ENCODE measurements at regions not wholly inside any gene's neighbourhood (a gene's known extent, or its start where the extent isn't known, plus 50 kb on each side); places are given as distances from the start of the nearest gene placed in this dataset.

DNA sequence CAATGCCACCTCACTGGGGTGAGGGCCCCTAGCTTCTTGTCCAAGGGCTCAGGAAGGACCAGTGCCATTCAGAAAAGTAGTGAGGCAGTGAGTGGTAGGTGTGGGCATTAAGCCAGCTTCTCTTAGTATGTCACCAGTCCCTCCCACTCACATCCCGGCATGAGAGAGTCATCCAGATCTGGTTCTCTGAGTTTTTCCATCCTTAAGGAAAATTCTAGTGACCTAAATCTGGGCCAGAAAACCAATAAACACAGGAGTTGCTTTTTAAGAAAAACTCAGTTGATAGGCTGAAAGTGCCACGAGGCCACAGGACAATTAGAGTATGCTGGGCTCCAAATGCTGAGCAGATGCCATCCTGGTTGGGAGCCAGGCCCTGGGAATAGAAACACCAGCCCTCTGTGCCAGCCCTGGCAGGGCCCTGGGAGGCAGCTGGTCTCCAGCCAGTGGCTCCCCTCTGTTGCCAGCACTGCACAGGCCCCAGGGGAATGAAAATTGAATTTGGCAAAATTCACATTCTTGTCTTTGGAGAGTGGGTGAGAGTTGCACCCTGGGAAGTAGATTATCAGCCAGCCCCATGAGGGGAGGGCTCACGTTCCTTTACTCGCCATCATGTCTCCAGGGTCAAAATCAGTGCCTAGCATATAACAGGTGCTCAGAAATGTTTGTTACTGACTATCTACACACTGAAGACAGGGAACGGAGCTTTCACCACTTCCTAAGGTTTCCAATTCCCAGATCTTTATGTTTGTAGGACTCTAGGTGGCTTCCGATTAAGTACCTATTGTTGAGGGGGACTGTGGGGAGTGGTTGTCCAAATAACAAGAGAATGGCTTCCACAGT, 52.8 kb downstream of the FAM43A start:
- DNase-seq: no peak

DNA sequence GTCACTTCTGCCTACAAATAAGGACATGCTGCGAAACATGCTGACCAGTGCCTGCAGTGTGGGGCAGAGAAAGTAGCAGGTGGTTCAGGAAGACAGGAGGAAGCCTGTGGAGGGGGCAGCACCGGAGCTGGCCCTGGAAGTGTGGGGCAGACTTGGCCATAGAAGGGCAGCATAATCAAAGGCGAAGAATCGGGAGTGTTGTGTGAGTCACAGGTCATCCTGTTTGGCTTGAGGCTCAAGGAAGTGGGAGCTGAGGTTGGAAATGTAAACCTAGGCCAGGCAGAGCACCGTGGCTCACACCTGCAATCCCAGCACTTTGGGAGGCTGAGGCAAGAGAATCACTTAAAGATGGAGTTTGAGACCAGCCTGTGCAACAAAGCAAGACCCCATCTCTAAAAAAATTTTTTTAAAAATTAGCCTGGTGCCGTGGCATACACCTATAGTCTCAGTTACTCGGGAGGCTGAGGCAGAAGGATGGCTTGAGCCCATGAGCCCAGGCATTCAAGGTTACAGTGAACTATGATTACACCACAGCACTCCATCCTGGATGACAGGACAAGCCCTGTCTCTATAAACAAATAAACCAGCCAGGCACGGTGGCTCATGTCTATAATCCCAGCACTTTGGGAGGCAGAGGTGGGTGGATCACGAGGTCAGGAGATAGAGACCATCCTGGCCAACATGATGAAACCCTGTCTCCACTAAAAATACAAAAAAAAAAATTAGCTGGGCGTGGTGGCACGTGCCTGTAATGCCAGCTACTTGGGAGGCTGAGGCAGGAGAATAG, 54.0 kb downstream of the FAM43A start:
- DNase-seq: no peak

GRCh38 chr3:194740859-194741491, 55.3 kb downstream of the FAM43A start:
- no peak for DNase-seq

DNA sequence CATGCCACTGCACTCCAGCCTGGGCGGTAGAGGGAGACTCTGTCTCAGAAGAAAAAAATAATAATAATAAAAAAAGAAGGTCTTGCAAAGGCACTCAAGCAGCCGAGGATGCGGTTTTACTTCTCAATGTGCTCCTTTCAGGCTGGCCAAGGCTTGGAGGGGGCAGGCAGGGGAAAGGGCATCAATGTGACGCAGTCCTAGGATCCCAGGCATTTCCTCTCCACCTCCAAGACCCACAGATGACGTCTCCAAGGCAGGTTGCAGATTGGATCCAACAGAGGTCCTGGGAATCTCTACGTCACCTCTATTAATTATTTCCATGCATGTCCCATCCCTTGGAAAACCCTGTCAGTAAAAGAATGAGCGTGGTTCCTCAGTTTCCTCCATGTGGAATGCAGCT, 56.2 kb downstream of the FAM43A start:
- no peak for DNase-seq

GRCh38 chr3:194744826-194745225, 59.1 kb downstream of the FAM43A start:
- no peak for DNase-seq

DNA sequence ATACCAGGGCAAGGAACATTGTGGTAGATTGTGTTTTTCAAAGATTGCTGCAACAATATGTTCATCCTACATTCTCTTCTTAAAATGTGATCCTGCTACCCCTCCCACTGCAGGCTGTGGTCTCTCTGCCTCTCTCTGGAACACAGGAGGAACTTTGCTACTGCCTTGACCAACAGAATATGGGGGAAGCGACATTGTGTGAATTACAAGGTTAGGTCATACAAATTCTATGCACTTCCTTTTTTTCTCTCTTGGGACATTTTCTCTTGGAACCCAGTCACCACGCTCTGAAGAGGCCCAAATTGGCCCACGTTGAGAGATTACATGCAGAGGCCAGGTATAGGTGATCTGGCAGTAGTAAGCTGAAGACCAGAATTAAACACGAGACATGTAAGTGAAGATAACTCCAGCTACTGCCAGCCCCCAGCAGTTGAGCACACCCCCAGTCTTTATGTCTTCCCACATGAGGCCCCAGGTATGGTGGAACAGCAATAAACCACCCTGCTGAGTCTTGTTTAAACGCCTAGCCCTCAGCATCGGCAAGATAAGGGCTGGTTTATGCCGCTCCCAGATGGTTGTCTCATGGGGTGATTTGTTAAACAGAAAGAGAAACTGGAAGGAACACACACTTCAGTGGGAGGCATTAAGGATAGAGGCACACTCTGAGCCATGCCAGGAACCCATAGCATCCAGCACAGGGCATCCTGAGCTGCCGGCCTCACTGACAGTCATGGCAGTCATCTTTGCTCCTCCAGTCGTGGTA, 59.9 kb downstream of the FAM43A start:
- DNase-seq: no peak

GRCh38 chr3:194748225-194748624, 62.5 kb downstream of the FAM43A start:
- no peak for DNase-seq

DNA sequence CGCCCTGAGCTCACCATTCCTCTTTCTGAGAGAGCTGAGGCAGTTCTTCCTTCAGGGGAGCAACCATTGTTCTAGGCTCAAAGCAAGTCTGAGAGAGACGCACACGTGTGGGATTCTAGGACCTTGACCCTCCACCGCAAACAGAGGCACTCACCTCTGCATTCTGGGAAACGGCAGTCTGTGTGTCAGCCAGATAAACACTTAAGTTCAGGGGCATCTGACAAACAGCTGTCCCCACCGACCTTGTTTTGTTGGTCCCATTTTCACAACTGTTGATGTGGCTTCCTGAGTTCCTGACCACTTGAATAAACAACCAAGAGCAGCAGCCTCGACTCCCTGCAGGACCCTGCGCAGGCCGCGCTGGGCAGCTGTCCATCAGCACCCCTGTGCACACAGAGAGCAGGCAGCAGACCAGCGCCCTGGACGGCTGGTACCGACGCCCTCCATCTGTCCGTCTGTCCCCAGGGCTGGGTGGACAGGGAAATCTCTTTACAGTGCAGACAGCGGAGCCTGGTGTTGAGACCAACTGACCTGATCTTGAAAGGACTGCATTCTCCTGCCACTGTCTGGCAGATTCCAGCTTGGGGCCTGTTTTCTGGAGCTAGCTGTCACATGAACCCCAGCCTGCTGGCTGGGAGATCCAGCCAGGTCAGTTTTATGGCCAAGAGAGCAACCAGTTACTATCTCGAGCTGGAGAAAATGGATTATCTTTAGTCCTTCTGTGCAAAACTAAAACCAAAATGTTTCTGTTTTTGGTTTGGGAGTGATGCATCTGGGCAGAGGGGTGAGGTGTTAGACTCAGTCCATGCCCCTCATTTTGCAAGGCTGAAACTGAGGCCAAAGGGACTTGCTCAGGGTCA, 64.2 kb downstream of the FAM43A start:
- DNase-seq: no peak

DNA sequence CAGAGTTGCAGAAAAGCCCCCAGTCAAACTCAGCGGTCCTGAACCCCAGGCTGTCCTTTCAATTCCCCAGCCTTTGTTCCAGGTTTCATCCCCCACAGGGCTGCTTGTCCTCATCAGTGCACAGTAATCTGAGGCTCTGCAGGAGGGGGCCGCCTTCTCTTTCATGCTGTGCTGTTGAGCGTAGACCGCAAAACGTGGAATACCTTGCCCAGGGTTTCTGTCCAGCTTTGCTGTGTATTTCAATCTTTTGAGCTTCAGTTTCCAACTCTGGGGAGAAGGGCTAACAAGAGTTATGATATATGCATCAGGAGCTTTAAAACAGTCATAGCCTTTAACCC, 64.8 kb downstream of the FAM43A start:
- DNase-seq: no peak

DNA sequence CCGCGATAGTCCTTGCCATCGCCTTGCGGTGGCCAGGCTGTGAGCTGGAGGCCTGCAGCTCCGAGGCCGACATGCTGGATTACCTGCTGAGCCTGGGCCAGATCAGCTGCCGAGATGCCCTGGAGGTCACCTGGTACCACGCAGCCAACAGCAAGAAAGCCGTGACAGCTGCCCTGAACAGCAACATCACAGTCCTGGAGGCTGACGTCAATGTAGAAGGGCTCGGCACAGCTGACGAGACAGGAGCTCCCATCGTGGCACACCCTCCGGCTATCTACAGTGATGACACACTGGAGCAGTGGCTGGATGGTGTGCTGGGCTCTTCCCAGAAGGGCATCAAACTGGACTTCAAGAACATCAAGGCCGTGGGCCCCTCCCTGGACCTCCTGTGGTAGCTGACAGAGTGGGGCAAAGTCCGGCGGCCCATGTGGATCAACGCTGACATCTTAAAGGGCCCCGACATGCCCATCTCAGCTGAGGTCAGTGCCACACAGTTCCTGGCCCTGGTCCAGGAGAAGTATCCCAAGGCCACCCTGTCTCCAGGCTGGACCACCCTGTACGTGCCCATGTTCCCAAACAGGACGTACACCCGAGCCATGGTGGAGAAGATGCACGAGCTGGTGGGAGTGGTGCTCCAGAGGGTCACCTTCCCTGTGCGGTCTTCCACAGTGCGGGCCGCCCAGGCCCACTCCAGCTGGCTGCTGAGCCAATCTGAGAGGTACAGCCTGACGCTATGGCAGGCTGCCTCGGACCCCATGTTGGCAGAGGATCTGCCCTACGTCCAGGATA, 70.2 kb downstream of the FAM43A start:
- DNase-seq: no peak

GRCh38 chr3:194756460-194756779, 70.7 kb downstream of the FAM43A start:
- no peak for DNase-seq

DNA sequence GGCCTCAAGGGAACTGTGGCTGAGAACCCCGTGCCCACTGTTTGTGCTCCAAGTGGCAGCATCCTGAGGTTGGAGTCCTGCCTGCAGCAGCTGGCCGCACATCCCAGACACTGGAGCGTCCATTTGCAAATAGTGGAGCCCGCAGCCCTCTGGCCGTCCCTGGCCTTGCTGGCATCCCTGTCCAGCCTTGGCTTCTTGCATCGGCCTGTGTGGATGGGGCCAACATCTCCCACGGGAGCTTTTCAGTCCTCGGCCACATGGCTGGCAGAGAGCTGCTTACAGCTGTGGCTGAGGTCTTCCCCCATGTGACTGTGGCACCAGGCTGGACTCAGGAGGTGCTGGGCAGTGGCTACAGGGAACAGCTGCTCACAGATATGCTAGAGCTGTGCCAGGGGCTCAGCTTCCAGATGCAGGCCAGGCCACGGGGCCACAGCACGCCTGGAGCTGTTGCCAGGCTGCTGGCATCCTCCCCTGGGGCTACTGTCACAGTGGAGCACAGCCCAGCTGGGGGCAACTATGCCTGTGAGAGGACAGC, 71.2 kb downstream of the FAM43A start:
- no peak for DNase-seq

DNA sequence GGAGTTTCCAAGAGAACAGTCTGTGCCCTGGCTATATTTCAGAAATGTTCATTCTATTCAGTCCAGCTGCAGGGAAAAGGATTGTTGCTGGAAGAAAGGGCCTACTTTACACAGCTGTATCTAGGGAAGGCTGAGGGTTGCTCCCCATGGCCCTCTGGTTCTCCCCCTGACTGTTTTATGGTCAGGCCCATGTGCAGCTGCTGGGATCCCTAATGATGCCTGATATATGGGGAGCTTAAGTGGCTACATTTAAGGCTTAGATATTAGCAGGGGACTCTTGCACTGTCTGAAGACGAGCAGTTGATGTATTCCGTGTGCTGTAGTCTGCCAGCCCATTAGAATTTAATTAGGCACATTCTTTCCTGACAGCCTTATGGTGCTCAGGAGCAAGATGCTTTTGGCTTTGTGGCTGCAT, 72.0 kb downstream of the FAM43A start:
- DNase-seq: no peak

- no peak for DNase-seq
These were observed 73.0 kb downstream of the FAM43A start for GRCh38 chr3:194758716-194759115.

- DNase-seq: no peak
These were observed 74.9 kb downstream of the FAM43A start for GRCh38 chr3:194760494-194761137.

GRCh38 chr3:194761384-194761783, 75.7 kb downstream of the FAM43A start:
- DNase-seq: no peak

- DNase-seq: no peak
These were observed 81.2 kb downstream of the FAM43A start for GRCh38 chr3:194766845-194767244.

GRCh38 chr3:194767446-194768207, 81.9 kb downstream of the FAM43A start:
- no peak for DNase-seq

DNA sequence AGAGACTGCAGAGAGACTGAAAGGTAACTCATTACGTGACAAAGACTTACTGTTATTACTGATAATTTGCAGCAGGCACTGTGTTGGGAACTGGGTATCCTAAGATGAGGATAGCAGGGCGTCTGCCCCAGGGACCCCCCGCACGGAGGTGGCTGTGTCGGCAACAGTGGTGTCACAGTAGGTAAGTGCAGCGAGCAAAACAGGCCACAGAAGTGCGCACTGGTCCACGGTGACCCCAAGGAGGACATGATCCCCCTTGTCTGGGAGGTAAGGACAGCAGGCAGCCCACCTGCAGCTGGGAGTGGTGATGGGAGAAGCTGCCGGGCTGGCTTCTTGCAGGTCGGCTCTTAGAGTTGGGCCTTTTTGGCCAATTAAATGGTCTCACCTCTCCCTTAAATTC, 82.9 kb downstream of the FAM43A start:
- DNase-seq: no peak

All from activated CD4-positive, alpha-beta T cell treated with anti-CD3 and anti-CD28 coated beads for 4 hours (primary cell).